Upper lobe of left lung (tissue), 6 donors: ENCODE measurements at regions not wholly inside any gene's neighbourhood (a gene's known extent, or its start where the extent isn't known, plus 50 kb on each side); places are given as distances from the start of the nearest gene placed in this dataset.

Source experiments
- ATAC-seq, 2 donors: fragments of 200-7000 bp; cut with Tn5 transposase; one replicate each; pipeline ENCODE4 v1.9.1; 2022; ENCODE audit warnings: mild to moderate bottlenecking in 2 of 2, moderate library complexity in 2 of 2; ENCODE audit not compliant: low FRiP score in 2 of 2
- DNase-seq, 2 donors: peaks; one replicate each; pipeline ENCODE4 v3.0.0-alpha.2; 2019 to 2020
- H3K27ac ChIP-seq, 4 donors: fragments of 200-600 bp; sonication (generic); one replicate each; pipeline ENCODE4 v1.5.1; 2016 to 2019
- H3K27me3 ChIP-seq, 4 donors: fragments of 200-600 bp; sonication (generic); one replicate each; pipeline ENCODE4 v1.5.1; 2017 to 2019
- H3K36me3 ChIP-seq, 4 donors: fragments of 200-600 bp; sonication (generic); one replicate each; pipeline ENCODE4 v1.5.1; 2016 to 2019
- H3K4me1 ChIP-seq, 4 donors: fragments of 200-600 bp; sonication (generic); one replicate each; pipeline ENCODE4 v1.5.1; 2018 to 2019
- H3K4me3 ChIP-seq, 4 donors: fragments of 200-600 bp; sonication (generic); one replicate each; pipeline ENCODE4 v1.5.1; 2017 to 2019; ENCODE audit warnings: mild to moderate bottlenecking in 2 of 4, moderate library complexity in 1 of 4
- H3K9me3 ChIP-seq, 4 donors: fragments of 200-600 bp; sonication (generic); one replicate each; pipeline ENCODE4 v1.5.1; 2018 to 2019
- CTCF ChIP-seq, 6 experiments: fragments of 450-650 bp in 4 of 6; fragments of 200-600 bp in 2 of 6; sonication (generic) in 2 of 6; IDR thresholded peaks; one replicate each; pipeline ENCODE4 v1.5.1; 2016 to 2019; ENCODE audit warnings: antibody characterized with exemption in 6 of 6
- EP300 ChIP-seq, 4 donors: sonication (generic); formaldehyde crosslinking; IDR thresholded peaks; one replicate each; pipeline ENCODE4 v1.5.1; 2017; ENCODE audit warnings: antibody characterized with exemption in 4 of 4, control low read depth in 2 of 4
- POLR2A ChIP-seq, 4 donors: fragments of 450-650 bp; IDR thresholded peaks; one replicate each; pipeline ENCODE4 v1.5.1; 2016 to 2017; ENCODE audit warnings: antibody characterized with exemption in 4 of 4, mild to moderate bottlenecking in 2 of 4
- POLR2AphosphoS5 ChIP-seq, 2 donors: sonication (generic); formaldehyde crosslinking; IDR thresholded peaks; one replicate each; pipeline ENCODE4 v1.5.1; 2017; ENCODE audit warnings: antibody characterized with exemption in 2 of 2
- WGBS, 2 donors: methylation state at CpG; one replicate each; pipeline ENCODE4 v1.1.5; 2017 to 2018; 5-methylcytosine and 5-hydroxymethylcytosine counted together
- donor health status: DM: no; HTN: no; CAD: no; lungs with moderate emphysema.
- donor health status: DM: no; HTN: yes; CAD: no; lungs with severe emphysema.

GRCh38 chr1:22212400-22213233 lies 69.7 kb upstream of the WNT4 start:
- H3K4me3 ChIP-seq, result no peak overlapping the region
- H3K27me3 ChIP-seq, result peaks cover 0 to 10% (median 2%) of the 10 kb centered on the region in 4 donors
- TF ChIP-seq POLR2AphosphoS5 (IDR thresholded peaks at IDR 0.05) (no peak), EP300 (IDR thresholded peaks at IDR 0.05) (no peak), CTCF (IDR thresholded peaks at IDR 0.05) (no peak), POLR2A (IDR thresholded peaks at IDR 0.05) (no peak)
- H3K27ac ChIP-seq, result no peak overlapping the region
- ATAC-seq (no peak), DNase-seq (peak in 1 of 2 donors; percentile 18)
- no peaks in the 10 kb centered on the region for H3K9me3 ChIP-seq
- peaks cover 0 to 10% (median 0%) of the 10 kb centered on the region in 4 donors for H3K4me1 ChIP-seq
- 45 to 50% methylated on average over 14 to 20 of the region's 20 CpGs for WGBS, 2 donors
- H3K36me3 ChIP-seq, result no peaks in the 10 kb centered on the region

GRCh38 chr1:22216210-22216883 lies 73.5 kb upstream of the WNT4 start:
- Histone ChIP-seq H3K27ac (no peak overlapping the region), H3K4me1 (peaks cover 0 to 10% (median 0%) of the 10 kb centered on the region in 4 donors), H3K4me3 (no peak overlapping the region), H3K27me3 (peaks cover 0 to 6% (median 0%) of the 10 kb centered on the region in 4 donors), H3K36me3 (no peaks in the 10 kb centered on the region), H3K9me3 (no peaks in the 10 kb centered on the region)
- 47 to 61% methylated on average over 4 to 12 of the region's 12 CpGs for WGBS, 2 donors
- TF ChIP-seq POLR2AphosphoS5 (IDR thresholded peaks at IDR 0.05), result no peak
- no peak for TF ChIP-seq CTCF (IDR thresholded peaks at IDR 0.05)
- no peak for TF ChIP-seq EP300 (IDR thresholded peaks at IDR 0.05)
- no peak for TF ChIP-seq POLR2A (IDR thresholded peaks at IDR 0.05)
- ATAC-seq, result peak in 1 of 2 donors; percentile 69
- DNase-seq, result peak; percentile 30 to 77

GRCh38 chr1:22216966-22217365 lies 74.1 kb upstream of the WNT4 start:
- no peak overlapping the region for H3K4me3 ChIP-seq
- DNase-seq (no peak), ATAC-seq (no peak)
- no peak overlapping the region for H3K27ac ChIP-seq
- no peak for TF ChIP-seq POLR2AphosphoS5 (IDR thresholded peaks at IDR 0.05)
- no peak for TF ChIP-seq EP300 (IDR thresholded peaks at IDR 0.05)
- TF ChIP-seq POLR2A (IDR thresholded peaks at IDR 0.05), result no peak
- peaks cover 0 to 6% (median 0%) of the 10 kb centered on the region in 4 donors for H3K27me3 ChIP-seq
- H3K9me3 ChIP-seq, result no peaks in the 10 kb centered on the region
- 80 to 93% methylated on average over 3 of the region's 3 CpGs for WGBS, 2 donors
- H3K36me3 ChIP-seq, result no peaks in the 10 kb centered on the region
- H3K4me1 ChIP-seq, result peaks cover 0 to 10% (median 0%) of the 10 kb centered on the region in 4 donors

GRCh38 chr1:22217811-22218460 lies 75.0 kb upstream of the WNT4 start:
- Histone ChIP-seq H3K27ac (no peak overlapping the region), H3K4me1 (peaks cover 0 to 10% (median 2%) of the 10 kb centered on the region in 4 donors), H3K36me3 (no peaks in the 10 kb centered on the region), H3K27me3 (no peaks in the 10 kb centered on the region), H3K4me3 (no peak overlapping the region), H3K9me3 (no peaks in the 10 kb centered on the region)
- TF ChIP-seq POLR2A (IDR thresholded peaks at IDR 0.05) (no peak), CTCF (IDR thresholded peaks at IDR 0.05) (no peak), POLR2AphosphoS5 (IDR thresholded peaks at IDR 0.05) (no peak)
- 83 to 95% methylated on average over 7 to 18 of the region's 19 CpGs for WGBS, 2 donors
- peak in 1 of 2 donors; percentile 53 for DNase-seq
- ATAC-seq, result no peak
